Thymus (tissue), 11 donors: ENCODE measurements at regions not wholly inside any gene's neighbourhood (a gene's known extent, or its start where the extent isn't known, plus 50 kb on each side); places are given as distances from the start of the nearest gene placed in this dataset.

ENCODE experiments used
- DNase-seq, 9 donors: peaks; one replicate each; pipeline ENCODE4 v3.0.0-alpha.2; 2013; ENCODE audit warnings: low spot score in 9 of 9, low read depth in 6 of 9, missing footprints in 1 of 9
- H3K27ac ChIP-seq, 2 donors: one replicate each; pipeline ENCODE4 v1.5.1; 2013; ENCODE audit warnings: control low read depth in 1 of 2, low read depth in 1 of 2, low read length in 1 of 2, mild to moderate bottlenecking in 1 of 2, moderate library complexity in 1 of 2
- H3K27me3 ChIP-seq, 2 donors: one replicate each; pipeline ENCODE4 v1.5.1; 2013; ENCODE audit warnings: low read length in 1 of 2; ENCODE audit not compliant: control insufficient read depth in 2 of 2, insufficient read depth in 1 of 2
- H3K36me3 ChIP-seq, 2 donors: one replicate each; pipeline ENCODE4 v1.5.1; 2013; ENCODE audit warnings: low read length in 1 of 2, mild to moderate bottlenecking in 1 of 2, moderate library complexity in 1 of 2; ENCODE audit not compliant: control insufficient read depth in 2 of 2, insufficient read depth in 2 of 2
- H3K4me1 ChIP-seq, 2 donors: one replicate each; pipeline ENCODE4 v1.5.1; 2013; ENCODE audit warnings: low read length in 2 of 2; ENCODE audit not compliant: control insufficient read depth in 2 of 2, insufficient read depth in 2 of 2
- H3K4me3 ChIP-seq, 2 donors: one replicate each; pipeline ENCODE4 v1.5.1; 2013; ENCODE audit warnings: low read length in 2 of 2, control low read depth in 1 of 2, mild to moderate bottlenecking in 1 of 2
- H3K9me3 ChIP-seq, 2 donors: one replicate each; pipeline ENCODE4 v1.5.1; 2013; ENCODE audit warnings: low read length in 1 of 2, mild to moderate bottlenecking in 1 of 2; ENCODE audit not compliant: control insufficient read depth in 2 of 2, insufficient read depth in 1 of 2
- WGBS: extraction: QIAGEN DNeasy Blood & Tissue Kit; methylation state at CpG from one replicate; pipeline ENCODE4 v1.1.7; 2013; 5-methylcytosine and 5-hydroxymethylcytosine counted together
- donor health status: healthy.

DNA sequence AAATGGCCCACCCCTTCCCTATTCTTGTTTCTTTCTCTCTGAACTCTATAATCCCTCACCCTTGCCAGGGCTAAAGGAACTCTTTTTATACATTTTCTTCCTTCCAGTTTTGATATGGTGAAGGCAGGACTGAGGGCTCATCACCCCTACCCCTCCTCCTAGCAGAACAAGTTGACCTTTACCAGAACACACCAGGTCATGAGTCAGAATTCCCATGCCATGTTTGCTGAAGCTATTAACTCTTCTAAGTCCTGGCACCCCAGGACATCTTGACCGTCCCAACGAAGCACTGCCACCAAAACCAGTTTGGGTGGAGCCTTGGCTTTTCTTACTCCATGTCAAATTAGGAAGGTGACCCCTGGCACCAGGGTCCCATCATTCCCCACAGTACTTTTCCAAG lies 57.5 kb upstream of the DYNLT3 start:
- H3K9me3 ChIP-seq: no peaks in the 10 kb centered on the region
- peaks cover 0 to 5% of the 10 kb centered on the region in 2 donors for H3K4me1 ChIP-seq
- no peaks in the 10 kb centered on the region for H3K36me3 ChIP-seq
- H3K27ac ChIP-seq: no peak overlapping the region
- no peak for DNase-seq
- H3K4me3 ChIP-seq: no peak overlapping the region
- peaks cover 0 to 20% of the 10 kb centered on the region in 2 donors for H3K27me3 ChIP-seq
- 52% methylated on average over 2 of the region's 2 CpGs for WGBS

DNA sequence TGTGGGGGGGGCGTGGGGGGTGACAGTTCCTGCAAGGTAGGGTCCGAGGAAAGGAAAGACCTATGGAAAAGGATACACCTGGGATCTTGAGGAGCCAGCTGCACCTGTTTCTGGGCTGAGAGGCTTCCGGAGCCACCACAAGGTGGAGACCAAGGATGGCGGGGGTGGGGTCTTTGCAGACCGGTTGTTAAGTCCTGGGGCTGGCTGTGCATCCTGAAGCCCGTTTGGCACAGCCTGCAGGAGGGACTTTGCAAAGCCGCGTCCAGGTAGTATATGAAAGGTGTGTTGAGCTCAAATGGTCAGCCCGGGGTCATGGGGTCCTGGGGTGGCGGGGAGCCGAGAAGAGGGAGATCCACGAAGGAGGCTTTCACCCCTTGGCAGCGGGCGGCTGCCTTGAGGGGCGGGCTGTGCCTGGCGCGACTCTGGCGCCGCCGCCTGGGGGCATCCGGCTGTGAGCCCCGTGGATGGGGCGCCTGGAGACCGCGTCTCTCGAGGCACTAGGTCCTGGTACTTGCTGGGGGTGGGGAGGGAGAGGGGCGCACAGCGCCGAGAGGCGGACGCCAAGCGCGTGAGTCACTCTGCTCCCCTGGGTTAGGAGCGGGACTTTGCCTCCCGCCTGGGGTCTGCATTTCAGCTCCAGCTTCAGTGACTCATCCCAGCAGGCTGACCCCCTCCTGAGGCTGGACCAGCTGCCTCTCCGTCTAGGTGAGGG lies 58.2 kb upstream of the DYNLT3 start:
- WGBS: 3% methylated on average over 36 of the region's 36 CpGs
- no peak overlapping the region for H3K4me3 ChIP-seq
- H3K4me1 ChIP-seq: peaks cover 0 to 5% of the 10 kb centered on the region in 2 donors
- no peaks in the 10 kb centered on the region for H3K36me3 ChIP-seq
- H3K27ac ChIP-seq: no peak overlapping the region
- H3K27me3 ChIP-seq: peaks cover 0 to 20% of the 10 kb centered on the region in 2 donors
- DNase-seq: peak in 5 of 9 donors; percentile 3 to 44 (median 10)
- H3K9me3 ChIP-seq: no peaks in the 10 kb centered on the region

DNA sequence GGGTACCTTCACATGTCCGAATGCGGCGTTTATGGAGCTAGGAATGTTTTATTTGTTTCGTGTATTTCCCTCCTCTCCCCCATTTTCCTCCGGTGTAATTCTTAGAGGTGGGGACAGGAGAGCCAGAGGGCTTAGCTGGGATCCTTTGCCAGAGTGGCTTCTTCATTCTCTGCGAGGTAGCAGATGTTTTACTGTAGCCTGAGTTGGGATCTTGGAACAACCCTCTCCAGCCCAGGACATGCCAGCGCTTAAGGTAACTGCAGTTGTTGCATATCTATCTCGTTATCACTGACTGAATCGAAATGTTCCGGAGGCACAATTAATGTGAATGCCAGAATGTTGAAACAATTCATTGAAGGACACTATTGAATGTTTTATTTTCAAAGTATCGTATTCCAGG lies 59.0 kb upstream of the DYNLT3 start:
- H3K27ac ChIP-seq: no peak overlapping the region
- H3K4me1 ChIP-seq: peaks cover 0 to 5% of the 10 kb centered on the region in 2 donors
- H3K36me3 ChIP-seq: no peaks in the 10 kb centered on the region
- no peak overlapping the region for H3K4me3 ChIP-seq
- 38% methylated on average over 11 of the region's 11 CpGs for WGBS
- H3K9me3 ChIP-seq: no peaks in the 10 kb centered on the region
- no peak for DNase-seq
- peaks cover 0 to 20% of the 10 kb centered on the region in 2 donors for H3K27me3 ChIP-seq

DNA sequence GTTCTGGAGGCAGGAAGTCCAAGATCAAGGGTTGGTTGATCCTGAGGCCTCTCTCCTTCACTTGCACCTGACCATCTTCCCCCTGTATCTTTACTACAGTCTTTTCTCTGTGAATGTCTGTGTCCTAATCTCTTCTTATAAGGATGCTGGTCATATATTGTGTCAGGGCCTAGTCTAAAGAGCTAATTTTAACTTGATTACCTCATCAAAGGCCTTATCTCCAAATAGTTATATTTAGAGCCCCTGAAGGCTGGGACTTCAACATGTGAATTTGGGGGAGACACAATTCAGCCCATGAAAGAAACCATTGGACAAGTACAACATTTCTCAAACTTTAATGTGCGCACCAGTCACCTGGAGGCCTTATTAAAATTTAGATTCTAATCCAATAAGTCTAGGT lies 62.8 kb upstream of the DYNLT3 start:
- Histone ChIP-seq H3K4me3 (no peak overlapping the region), H3K36me3 (no peaks in the 10 kb centered on the region), H3K27me3 (peaks cover 0 to 16% of the 10 kb centered on the region in 2 donors), H3K27ac (no peak overlapping the region), H3K9me3 (no peaks in the 10 kb centered on the region), H3K4me1 (peaks cover 0 to 5% of the 10 kb centered on the region in 2 donors)
- DNase-seq: no peak
- 100% methylated on average over 1 of the region's 1 CpG for WGBS

DNA sequence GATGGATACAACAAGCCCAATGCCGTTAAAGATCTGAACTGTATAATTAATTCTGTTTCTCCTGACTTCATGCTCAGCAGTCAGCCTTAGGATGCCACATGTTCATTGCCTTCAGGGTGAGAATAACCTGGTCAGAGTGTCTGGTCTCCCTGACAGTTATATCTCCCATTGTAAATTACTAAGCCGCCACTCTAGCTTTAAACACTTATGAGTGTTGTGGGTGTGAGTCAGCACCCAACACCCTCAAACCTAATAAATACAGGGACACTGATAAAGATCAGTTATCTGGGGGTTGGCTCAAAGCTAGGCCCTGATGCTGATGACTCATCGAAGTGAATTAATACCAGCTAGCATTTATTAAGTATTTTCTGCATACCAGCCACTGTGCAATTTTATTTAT lies 64.9 kb upstream of the DYNLT3 start:
- H3K36me3 ChIP-seq: no peaks in the 10 kb centered on the region
- no peaks in the 10 kb centered on the region for H3K4me1 ChIP-seq
- DNase-seq: no peak
- H3K9me3 ChIP-seq: no peaks in the 10 kb centered on the region
- 90% methylated on average over 3 of the region's 3 CpGs for WGBS
- no peak overlapping the region for H3K4me3 ChIP-seq
- no peak overlapping the region for H3K27ac ChIP-seq
- no peaks in the 10 kb centered on the region for H3K27me3 ChIP-seq

DNA sequence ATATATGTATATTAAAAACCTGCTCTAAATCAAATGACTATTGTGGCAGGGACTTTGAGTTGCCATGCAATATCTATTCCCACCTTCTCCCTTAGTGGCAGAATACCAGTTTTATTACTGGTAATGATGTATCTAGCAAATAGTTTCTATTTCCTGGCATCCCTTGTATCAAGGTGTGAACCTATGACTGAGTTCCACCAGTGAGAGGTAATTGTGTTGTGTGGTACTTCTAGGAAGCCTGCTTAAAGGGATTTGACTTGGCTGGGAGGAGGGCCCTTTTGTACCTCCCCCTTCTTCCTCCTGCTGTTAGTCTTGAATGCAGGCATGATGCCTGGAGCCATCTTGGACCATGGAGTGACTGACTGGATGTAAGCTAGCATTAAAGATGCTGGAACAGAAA lies 65.4 kb upstream of the DYNLT3 start:
- Histone ChIP-seq H3K27ac (no peak overlapping the region), H3K4me1 (no peaks in the 10 kb centered on the region), H3K4me3 (no peak overlapping the region), H3K9me3 (no peaks in the 10 kb centered on the region), H3K36me3 (no peaks in the 10 kb centered on the region), H3K27me3 (no peaks in the 10 kb centered on the region)
- DNase-seq: no peak

DNA sequence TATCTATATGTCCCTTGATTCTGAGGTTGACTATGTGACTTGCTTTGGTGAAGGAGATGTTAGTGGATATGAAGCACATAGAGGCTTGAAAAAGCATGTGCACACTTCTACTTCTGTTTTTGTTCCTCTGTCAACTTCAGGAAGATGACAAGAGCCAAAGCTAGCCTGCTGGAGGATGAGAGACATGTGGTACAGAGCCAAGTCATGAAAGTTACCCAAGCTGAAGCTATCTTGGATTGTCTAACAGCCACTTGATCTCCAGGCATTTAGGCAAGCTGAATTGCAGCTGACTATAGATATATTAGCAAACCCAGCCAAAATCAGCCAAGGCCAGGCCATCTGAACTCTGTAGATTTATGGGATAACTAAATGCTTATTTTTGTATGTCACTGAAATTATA lies 70.8 kb upstream of the DYNLT3 start:
- H3K27me3 ChIP-seq: no peaks in the 10 kb centered on the region
- no peak for DNase-seq
- H3K27ac ChIP-seq: no peak overlapping the region
- H3K4me3 ChIP-seq: no peak overlapping the region
- no peaks in the 10 kb centered on the region for H3K9me3 ChIP-seq
- H3K36me3 ChIP-seq: no peaks in the 10 kb centered on the region
- no peaks in the 10 kb centered on the region for H3K4me1 ChIP-seq

DNA sequence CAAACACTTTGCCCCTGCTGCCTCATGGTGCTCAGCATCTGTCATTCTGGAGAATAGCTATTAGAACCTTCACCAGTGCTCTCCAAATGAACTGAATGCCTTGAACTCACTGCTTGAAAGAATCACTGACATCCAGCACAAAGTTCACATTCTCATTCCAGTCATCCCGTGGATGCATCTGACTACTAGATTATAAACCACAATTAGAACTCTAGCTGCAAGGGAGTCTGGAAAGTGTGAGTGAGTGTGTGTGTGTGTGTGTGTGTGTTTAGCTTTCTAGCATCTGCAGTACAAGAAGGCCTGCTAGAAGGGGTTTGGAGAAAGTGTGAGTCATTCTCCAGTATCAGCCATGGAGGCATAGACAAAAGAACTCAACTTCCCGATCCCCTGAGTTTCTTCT lies 71.3 kb upstream of the DYNLT3 start:
- DNase-seq: no peak
- H3K27ac ChIP-seq: no peak overlapping the region
- H3K9me3 ChIP-seq: no peaks in the 10 kb centered on the region
- H3K36me3 ChIP-seq: no peaks in the 10 kb centered on the region
- no peaks in the 10 kb centered on the region for H3K4me1 ChIP-seq
- 44% methylated on average over 2 of the region's 2 CpGs for WGBS
- H3K27me3 ChIP-seq: no peaks in the 10 kb centered on the region
- no peak overlapping the region for H3K4me3 ChIP-seq

DNA sequence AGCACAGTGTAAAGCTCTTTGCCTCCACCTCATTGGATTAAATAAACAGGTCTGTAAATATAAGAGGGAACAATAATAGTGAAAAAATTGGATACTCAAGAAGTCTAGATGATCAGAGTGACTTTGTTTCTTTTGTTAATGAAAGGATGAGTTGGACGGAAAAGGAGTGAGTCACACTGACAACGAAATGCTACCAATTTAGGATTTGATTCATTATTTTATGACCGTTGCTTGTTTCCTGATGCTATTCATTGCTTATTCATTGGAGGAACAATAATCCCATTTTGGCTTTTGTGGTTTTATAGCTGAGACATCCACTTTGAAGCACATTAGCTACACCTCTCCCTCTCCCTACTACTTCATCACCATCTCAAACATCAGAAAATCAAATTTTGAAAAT lies 74.4 kb upstream of the DYNLT3 start:
- no peak for DNase-seq
- 56% methylated on average over 3 of the region's 3 CpGs for WGBS
- no peaks in the 10 kb centered on the region for H3K36me3 ChIP-seq
- no peaks in the 10 kb centered on the region for H3K4me1 ChIP-seq
- H3K4me3 ChIP-seq: no peak overlapping the region
- H3K9me3 ChIP-seq: no peaks in the 10 kb centered on the region
- no peak overlapping the region for H3K27ac ChIP-seq
- H3K27me3 ChIP-seq: no peaks in the 10 kb centered on the region
